ENCODE measurements at regions not wholly inside any gene's neighbourhood (a gene's known extent, or its start where the extent isn't known, plus 50 kb on each side); places are given as distances from the start of the nearest gene placed in this dataset.
"Not testable (repeated sequence)": the region's sequence is repeated elsewhere in the genome, so short reads cannot be mapped to it uniquely, and the experiment has no call there.

DNA sequence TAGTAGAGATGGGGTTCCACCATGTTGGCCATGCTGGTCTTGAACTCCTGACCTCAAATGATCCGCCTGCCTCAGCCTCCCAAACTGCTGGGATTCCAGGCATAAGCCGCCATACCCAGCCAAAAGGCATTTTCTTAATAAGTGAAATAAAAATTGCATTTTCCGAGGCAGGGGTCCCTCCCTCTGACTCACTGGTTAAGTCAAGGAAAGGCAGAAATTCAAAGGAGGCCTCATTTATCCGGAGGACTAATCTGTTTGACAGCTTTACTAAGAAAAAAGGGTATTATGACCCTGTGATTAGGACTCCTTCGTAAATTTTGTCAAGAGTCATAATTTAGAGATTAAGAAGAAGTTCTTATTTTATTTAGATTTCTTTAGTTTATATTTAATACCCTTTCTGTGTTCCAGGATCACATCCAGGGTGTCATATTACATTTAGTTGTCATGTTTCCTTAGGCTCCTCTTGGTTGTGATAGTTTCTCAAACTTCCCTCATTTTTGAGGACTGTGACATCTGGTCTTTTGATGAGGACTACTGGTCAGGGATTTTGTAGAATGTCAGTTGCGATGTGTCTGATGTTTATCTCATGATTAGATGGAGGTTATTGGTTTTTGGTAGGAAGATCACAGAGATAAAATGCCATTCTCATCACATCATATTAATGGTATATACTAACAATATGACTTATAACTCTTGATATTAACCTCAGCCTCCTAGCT, 753.7 kb upstream of the AMOT start:
- intact Hi-C loops (cut with micrococcal nuclease): no loop called here
- no peak for DNase-seq
- ATAC-seq: no peak

DNA sequence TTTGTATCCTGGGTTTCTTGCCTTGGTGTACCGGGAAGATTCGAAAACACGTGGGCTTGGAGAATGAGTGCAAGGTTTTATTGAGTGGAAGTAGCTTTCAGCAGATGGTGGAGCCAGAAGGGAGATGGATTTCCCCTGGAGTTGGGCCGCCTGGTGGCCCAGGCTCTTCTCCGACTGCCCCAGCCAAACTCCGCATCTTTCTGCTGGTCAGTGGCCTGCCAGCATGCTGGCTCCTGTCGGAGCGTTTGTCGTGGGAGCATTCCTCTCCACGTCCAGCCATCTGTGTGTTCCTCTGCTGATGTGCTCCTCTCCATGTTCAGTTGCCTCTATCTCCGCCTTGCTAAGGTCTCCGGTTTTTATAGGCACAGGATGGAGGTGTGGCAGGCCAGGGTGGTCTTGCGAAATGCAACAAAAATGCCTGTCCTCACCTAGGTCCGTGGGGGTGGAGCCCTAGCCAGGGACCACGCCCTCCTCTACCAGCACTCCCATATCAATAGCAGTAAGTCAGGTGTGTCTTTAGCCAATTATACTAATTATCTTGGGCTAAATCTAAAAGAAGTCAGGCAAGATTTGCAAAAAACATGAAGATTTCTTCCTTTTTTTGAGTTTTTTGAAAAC, 745.8 kb upstream of the AMOT start:
- ATAC-seq (no peak), DNase-seq (no peak)
- intact Hi-C loops (cut with micrococcal nuclease): no loop called here

DNA sequence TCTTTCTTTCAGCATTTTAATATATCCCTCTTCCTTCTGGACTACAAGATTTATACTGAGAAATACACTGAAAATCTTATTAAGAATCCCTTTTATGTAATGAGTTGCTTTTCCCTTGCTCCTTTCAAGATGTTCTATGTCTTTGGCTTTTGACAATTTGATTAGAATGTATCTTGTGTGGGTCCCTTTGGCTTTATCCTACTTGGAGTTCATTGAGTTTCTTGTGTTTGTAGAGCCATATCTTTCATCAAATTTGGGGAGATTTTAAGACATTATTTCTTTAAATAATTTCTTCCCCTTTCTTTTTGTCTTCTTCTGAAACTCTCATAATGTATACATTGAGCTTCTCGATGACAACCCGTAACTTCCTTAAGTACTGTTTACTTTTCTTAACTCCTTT, 739.9 kb upstream of the AMOT start:
- ATAC-seq (no peak), DNase-seq (no peak)
- intact Hi-C loops (cut with micrococcal nuclease): no loop called here

DNA sequence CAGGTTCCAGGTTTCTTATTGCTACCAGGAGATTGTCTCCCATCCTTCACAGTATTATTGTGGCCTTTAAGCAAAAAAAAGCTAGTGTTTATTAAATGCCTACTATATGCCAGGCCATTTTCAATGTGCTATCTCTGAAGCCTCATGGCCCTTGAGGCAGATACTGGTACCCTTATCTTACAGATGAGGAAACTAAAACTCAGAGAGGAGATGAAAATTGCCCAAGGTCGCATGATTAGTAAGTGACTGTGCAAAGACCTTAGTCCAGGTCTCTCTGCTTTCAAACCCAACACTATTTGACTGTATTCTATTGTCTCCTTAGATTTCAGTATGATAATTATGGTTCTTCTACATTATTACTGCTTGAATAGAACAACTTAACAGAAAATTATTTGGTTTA, 717.9 kb upstream of the AMOT start:
- intact Hi-C loops (cut with micrococcal nuclease): no loop called here
- no peak for ATAC-seq
- DNase-seq: no peak

DNA sequence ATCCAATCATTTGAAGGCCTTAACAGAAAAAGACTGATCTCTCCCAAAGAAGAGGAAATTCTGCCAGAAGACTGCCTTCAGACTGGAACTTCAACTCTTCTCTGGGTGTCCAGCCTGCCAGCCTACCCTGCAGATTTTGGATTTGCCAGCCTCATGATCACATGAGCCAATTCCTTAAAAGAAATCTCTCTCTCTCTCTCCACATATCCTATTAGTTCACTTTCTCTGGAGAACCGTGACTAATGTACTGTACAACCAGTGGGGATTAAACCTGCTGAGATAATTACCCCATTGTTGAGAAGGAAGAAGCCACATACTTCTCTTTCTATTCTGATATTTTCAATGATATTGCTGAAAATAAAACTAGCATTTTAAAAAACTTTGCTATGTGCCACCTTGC, 711.3 kb upstream of the AMOT start:
- no peak for DNase-seq
- no peak for ATAC-seq
- intact Hi-C loops (cut with micrococcal nuclease): no loop called here

DNA sequence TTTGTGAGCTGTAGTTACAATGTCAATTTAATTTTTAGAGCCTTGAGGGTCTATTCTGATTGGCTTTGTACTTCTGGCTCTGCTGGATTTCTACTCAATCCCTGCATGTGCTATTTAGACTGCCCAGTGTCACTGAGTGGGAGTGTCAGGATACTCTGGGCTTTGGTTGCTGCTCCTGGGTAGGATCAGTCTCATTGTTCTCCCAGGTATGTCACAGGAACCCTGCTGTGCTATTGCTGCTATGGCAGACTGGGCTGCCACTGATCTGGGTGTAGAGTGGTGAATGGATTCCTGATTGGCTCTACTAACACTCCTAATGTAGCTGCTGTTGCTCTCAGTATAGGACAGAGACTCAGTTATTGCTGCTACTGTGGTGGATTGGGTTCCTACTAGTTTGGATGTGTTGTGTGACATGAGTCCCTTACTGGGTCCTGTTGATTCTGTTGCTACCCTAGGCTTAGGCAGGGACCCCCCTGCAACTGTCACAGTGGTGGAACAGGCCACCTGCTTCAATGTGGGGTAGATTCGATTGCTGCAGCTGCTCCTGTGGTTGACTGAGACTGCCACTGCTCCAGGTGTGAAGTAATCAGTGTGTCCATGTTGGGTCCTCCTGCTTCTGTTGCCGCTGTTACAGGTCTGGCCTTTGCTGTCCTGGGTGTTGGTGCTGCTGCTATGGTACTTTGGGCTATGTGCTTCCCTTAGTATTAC, 707.8 kb upstream of the AMOT start:
- intact Hi-C loops (cut with micrococcal nuclease): no loop called here
- ATAC-seq (no peak), DNase-seq (no peak)

DNA sequence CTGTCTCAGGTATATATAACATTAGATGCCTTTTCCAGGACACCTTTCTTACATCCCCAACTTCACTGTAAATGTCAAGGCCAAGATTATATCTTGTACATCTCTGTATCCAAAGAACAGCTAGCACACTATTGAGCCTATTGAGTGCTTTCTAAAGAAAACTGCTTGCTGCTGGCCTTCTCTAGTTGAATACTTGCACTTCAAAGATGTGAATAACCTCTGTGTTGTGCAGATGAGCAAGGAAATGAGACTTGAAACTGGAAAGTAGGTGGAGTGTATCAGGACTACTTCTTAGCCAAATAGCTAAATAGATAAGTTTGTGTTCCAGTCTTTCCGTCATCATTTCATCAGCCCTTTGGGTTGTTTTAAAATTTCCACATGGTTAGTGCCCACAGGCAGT, 704.4 kb upstream of the AMOT start:
- DNase-seq (no peak), ATAC-seq (no peak)
- intact Hi-C loops (cut with micrococcal nuclease): no loop called here

DNA sequence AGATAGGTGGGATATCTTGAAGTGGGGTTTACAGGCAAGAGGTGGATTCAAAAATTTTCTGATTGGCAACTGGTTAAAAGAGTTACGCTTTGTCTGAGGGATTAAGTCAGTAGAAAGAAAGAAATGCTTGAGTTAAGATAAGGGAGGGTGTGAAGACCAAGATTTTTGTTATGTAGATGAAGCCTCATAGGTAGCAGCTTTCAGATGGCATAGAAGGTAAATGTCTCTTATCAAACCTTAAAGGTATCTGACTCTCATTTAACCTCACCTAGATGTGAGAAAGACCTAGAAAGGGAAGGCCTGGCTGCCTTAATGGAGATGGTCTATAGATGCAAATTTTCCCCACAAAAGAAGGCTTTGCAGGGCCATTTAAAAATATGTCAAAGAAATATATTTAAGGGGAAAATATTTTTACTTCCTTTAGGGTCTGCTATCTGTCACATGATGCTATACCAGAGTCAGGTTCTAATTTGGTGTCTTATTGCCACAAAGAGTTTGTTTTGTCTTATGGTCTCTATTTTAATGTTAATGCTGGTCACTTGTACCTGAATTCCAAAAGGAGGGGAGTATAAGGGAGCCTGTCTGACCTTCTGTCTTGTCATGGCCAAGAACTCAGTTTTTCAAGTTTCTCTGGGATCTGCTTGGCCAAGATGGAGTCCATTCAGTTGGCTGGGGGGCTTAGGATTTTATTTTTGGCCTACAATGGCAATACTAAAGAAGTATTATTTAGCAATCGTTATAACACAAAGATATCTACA, 699.1 kb upstream of the AMOT start:
- DNase-seq (no peak), ATAC-seq (no peak)
- intact Hi-C loops (cut with micrococcal nuclease): no loop called here

DNA sequence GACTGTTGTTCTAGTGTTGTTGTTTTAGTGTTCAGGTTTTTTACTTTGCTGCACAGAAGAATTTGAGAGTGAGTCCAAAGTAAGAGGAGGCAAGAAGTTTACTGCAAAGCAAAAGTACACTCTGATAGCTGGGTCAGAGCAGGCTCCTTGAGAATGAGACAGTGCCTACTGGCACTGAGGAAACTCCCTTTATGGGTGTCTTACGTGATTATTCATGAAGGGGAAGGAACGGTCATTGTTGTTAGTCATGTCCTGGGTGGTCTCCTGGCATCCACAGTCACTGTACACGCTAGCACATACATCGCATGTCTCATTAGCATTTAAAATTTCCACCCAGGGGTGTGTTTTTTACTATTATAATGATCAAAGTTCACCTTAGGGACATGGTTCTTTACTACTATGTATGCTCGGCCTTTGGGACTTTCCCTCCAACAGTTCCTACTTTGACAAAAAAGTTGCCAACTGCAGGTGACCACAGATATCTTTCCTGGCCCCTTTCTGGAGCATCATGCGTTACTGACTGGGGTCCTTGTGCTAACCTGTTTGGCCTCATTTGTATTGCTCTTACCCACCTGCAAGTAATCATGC, 688.9 kb upstream of the AMOT start:
- intact Hi-C loops (cut with micrococcal nuclease): no loop called here
- DNase-seq (no peak), ATAC-seq (no peak)

DNA sequence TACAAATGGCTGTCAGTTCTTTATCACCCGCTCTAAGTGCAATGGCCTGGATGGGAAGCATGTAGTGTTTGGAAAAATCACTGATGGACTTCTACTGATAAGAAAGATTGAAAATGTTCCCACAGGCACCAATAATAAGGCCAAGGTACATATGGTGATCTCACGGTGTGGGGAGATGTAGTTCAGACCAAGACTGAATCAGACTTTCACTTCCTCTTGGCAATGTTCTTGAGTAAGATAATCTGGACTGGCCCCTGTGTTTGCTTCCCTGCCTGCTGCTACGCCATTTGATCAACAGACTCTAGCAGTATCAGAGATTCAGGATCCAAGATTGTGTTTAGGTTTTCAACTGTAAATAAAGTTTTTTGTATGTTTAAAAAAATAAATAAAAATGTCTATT, 682.2 kb upstream of the AMOT start:
- ATAC-seq: no peak
- intact Hi-C loops (cut with micrococcal nuclease): no loop called here
- DNase-seq: no peak

DNA sequence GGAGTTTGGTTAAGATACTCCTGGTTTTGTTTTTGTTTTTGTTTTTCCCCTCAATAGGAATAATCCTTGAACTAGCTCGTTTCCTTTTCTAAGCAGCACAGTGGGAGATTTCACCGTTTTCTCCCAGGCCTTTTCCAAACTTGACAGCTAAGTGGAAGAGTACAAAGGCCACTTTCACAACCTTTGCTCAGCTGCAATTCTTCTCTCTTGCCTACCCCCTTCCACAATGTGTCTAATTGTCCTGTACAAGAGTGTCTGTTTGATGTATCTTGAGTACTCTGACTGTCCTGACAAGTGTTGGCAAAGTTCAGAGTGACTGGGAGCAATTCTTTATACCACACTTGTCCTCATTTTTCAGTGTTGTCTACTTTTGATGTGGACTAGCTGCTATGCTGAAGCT, 674.3 kb upstream of the AMOT start:
- no peak for DNase-seq
- no peak for ATAC-seq
- intact Hi-C loops (cut with micrococcal nuclease): no loop called here

DNA sequence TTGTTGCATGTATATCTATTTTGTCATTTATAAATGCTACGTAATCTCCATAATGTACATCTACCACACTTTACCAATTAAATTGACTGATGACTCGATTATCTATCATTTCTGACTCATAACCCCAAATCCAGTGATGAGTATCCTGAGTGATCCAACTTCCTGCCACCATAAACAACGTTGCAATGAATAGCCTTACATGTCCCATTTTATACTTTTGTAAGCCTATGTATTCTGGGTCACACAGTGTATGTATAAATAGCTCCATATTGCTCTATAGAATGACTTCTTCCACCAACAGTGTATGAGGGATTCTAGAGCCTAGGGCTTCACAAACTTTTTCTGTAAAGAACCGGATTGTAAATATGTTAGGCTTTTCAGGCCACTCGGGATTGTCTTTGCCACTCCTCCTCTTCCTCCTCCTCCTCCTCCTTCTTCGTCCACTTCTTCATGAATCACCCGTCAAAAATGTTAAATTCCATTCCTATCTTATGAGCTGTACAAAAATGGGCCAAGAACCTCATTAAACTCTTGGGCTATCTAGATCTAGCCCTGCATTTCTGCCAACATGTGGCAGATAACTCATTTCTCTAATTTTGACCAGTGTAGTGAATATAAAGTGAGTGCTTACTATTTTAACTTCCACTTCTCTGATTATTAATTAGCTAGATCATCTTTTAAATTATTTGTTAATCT, 672.2 kb upstream of the AMOT start:
- no peak for DNase-seq
- intact Hi-C loops (cut with micrococcal nuclease): no loop called here
- no peak for ATAC-seq

DNA sequence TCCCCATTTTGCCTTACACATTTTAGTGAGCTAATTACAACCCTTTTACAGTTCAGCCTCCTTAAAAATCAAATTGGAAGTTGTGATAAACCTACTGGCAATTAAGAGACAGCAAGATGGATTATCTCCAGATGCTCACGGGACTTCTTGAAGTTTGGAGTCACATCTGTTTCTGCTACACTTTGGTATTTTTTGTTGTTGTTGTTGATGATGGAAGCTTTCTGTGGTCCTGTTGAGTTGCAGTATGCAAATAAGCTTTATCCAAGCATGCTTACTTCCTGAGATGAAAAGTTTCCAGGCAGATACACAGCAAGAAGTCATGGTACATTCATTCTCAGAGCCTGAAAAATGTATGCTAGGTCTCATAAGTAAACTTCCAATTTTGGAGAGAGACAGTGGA, 670.0 kb upstream of the AMOT start:
- ATAC-seq (no peak), DNase-seq (no peak)
- intact Hi-C loops (cut with micrococcal nuclease): no loop called here

DNA sequence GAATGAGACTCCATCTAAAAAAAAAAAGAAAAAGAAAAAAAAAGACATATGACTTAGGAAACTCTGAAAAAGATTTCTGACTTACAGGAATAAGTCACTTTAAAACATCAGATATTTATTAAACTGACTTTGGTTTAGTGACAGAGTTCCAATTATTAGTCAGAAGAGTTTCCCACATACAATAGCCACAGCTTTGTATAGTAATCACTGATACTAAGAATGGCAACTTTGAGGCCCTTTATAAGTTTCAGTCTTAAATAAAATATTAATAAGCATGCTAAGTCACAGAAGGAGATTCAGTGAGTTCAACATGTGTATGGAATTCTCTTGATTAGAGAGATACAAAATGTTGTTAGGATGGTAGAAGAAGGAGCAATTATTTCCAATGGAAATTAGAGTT, 652.3 kb upstream of the AMOT start:
- no peak for DNase-seq
- no peak for ATAC-seq
- intact Hi-C loops (cut with micrococcal nuclease): no loop called here

DNA sequence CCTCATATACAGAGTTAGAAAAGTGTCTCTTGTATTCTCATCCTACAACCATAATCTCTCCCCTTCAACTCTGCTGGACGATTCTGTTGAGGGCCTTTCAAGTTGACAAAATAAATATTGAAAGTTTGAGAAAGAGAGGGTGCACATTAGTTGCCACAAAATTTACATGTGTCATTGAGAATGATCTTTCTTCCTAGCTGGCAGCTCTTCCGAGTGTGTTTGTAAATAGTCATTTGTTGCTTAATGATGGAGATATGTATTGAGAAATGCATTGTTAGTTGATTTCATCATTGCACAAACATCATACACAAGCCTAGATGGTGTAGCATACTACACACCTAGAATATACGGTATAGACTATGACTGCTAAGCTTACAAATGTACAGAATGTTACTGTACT, 632.8 kb upstream of the AMOT start:
- intact Hi-C loops (cut with micrococcal nuclease): no loop called here
- ATAC-seq (no peak), DNase-seq (no peak)

DNA sequence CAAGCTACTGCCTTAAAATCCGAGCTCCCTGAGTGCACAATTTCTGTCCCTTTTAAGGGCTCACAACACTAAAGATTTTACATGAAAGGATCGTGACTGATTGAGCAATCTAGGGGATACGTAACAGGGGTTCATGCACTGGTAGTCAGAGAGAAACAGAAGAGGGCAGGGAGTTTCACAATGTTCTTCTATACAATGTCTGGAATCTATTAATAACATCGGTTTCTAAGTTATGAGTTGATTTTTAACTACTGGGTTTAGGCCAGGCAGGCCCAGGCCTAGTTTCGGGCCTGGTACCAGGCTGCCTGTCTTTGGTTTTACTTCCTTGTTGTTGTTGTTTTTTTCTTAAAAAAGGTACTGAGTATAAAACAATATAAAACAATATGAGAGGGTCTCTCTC, 632.4 kb upstream of the AMOT start:
- ATAC-seq; DNase-seq; intact Hi-C loops (cut with micrococcal nuclease): not testable (repeated sequence)

DNA sequence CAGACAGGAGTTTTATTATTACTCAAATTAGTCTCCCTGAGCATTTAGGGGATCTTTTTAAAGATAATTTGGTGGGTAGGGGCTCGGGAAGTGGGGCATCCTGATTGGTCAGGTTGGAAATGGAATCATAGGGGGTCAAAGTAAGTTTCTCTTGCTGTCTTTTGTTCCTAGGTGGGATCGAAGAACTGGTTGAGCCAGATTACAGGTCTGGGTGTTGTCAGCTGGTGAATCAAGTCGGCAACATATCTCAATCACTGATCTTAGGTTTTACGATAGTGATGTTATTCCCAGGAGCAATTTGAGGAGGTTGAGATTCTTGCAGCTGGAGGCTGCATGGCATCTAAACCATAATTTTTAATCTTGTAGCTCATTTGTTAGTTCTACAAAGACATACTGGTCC, 629.5 kb upstream of the AMOT start:
- no peak for ATAC-seq
- DNase-seq: no peak
- intact Hi-C loops (cut with micrococcal nuclease): no loop called here

DNA sequence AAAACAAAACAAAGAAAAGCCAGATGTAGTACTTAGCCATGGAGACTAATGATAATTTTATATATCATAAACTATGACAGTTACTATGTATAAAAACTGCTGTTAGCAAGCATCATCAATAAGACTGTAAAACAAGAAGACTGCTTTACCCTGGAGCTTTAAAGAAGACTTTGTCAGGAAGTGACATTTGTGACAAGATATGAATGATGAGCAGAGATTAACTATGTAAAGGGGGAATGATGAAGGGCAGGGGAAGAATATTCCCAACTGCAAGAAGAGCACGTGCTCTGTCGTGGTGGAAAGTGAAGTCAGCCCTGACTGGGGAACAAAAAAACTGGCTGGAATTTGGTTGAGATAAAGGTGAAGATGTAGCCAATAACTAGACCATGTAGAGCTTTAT, 617.1 kb upstream of the AMOT start:
- DNase-seq: no peak
- no peak for ATAC-seq
- intact Hi-C loops (cut with micrococcal nuclease): no loop called here

DNA sequence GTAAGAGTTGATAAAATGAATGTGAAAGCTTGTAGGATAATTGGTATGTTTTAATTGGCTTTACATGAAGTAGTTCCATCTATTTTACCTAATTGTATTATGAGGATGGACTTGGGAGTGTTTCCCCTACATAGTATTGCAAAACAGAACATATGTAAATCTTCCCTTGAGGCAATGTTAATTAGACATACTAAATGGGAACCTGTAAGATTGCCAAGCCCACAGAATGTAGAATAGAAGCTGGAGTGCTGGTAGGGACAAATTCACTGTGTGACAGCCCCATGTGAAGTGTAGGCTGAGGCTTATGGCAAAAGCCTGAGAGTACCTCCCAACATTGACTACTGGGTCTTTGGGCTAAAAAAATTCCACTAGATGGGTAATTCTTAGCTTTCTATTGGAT, 615.0 kb upstream of the AMOT start:
- intact Hi-C loops (cut with micrococcal nuclease): no loop called here
- ATAC-seq (no peak), DNase-seq (no peak)

All from left ventricle myocardium superior (tissue), 1 donor.